GM23338 (cell line): ENCODE measurements at regions not wholly inside any gene's neighbourhood (a gene's known extent, or its start where the extent isn't known, plus 50 kb on each side); places are given as distances from the start of the nearest gene placed in this dataset.

Experiments used
- ATAC-seq: fragments of 200-7000 bp; cut with Tn5 transposase; 3 replicates; pipeline ENCODE4 v1.9.1; 2020
- DNase-seq: peaks from one replicate; pipeline ENCODE4 v3.0.0-alpha.2; 2015; ENCODE audit warnings: low spot score
- H2AFZ ChIP-seq: fragments of 200-600 bp; sonication (generic); 2 replicates; pipeline ENCODE4 v1.8.0; 2016; ENCODE audit warnings: antibody characterized with exemption, mild to moderate bottlenecking, moderate library complexity
- H3F3A ChIP-seq: fragments of 200-600 bp; sonication (generic); replicated peaks from 2 replicates; pipeline ENCODE4 v1.8.0; 2017; ENCODE audit warnings: antibody characterized with exemption, mixed run types, low read depth
- H3K27ac ChIP-seq: fragments of 200-600 bp; sonication (generic); 2 replicates; pipeline ENCODE4 v1.6.1; 2016; ENCODE audit warnings: low read depth
- H3K27me3 ChIP-seq: fragments of 200-600 bp; sonication (generic); 2 replicates; pipeline ENCODE4 v1.8.0; 2016; ENCODE audit warnings: mild to moderate bottlenecking, mixed run types, moderate library complexity; ENCODE audit not compliant: insufficient read depth
- H3K36me3 ChIP-seq: fragments of 200-600 bp; sonication (generic); 2 replicates; pipeline ENCODE4 v1.8.0; 2016; ENCODE audit warnings: mild to moderate bottlenecking; ENCODE audit not compliant: insufficient read depth
- H3K4me1 ChIP-seq: fragments of 200-600 bp; sonication (generic); 2 replicates; pipeline ENCODE4 v1.8.0; 2016; ENCODE audit warnings: mild to moderate bottlenecking, moderate library complexity; ENCODE audit not compliant: insufficient read depth
- H3K4me2 ChIP-seq: fragments of 200-600 bp; sonication (generic); 2 replicates; pipeline ENCODE4 v1.7.1; 2017; ENCODE audit warnings: mixed run types
- H3K4me3 ChIP-seq: fragments of 200-600 bp; sonication (generic); 2 replicates; pipeline ENCODE4 v1.6.1; 2016; ENCODE audit warnings: mixed run types
- H3K79me2 ChIP-seq: fragments of 200-600 bp; sonication (generic); replicated peaks from 2 replicates; pipeline ENCODE4 v1.8.0; 2017; ENCODE audit warnings: mild to moderate bottlenecking; ENCODE audit not compliant: insufficient read depth
- H3K9me2 ChIP-seq: fragments of 200-600 bp; sonication (generic); 2 replicates; pipeline ENCODE4 v1.8.0; 2017; ENCODE audit not compliant: insufficient read depth
- H4K20me1 ChIP-seq: fragments of 200-600 bp; sonication (generic); replicated peaks from 2 replicates; pipeline ENCODE4 v1.8.0; 2017; ENCODE audit warnings: mild to moderate bottlenecking; ENCODE audit not compliant: insufficient read depth
- H3K27ac Mint-ChIP-seq: 2 replicates; pipeline ENCODE4 v1.8.0; 2020; ENCODE audit warnings: inconsistent platforms, mild to moderate bottlenecking, moderate library complexity, mixed read lengths
- H3K27me3 Mint-ChIP-seq: 3 replicates; pipeline ENCODE4 v1.8.0; 2022; ENCODE audit warnings: low read depth, mild to moderate bottlenecking, moderate library complexity, mixed read lengths, inconsistent platforms; ENCODE audit not compliant: insufficient read depth, poor library complexity
- H3K36me3 Mint-ChIP-seq: 3 replicates; pipeline ENCODE4 v1.8.0; 2021; ENCODE audit warnings: low read depth, mild to moderate bottlenecking, inconsistent platforms, moderate library complexity, mixed read lengths
- H3K4me1 Mint-ChIP-seq: 3 replicates; pipeline ENCODE4 v1.8.0; 2020; ENCODE audit warnings: mild to moderate bottlenecking, inconsistent platforms, mixed read lengths
- H3K4me3 Mint-ChIP-seq: 3 replicates; pipeline ENCODE4 v1.8.0; 2021; ENCODE audit warnings: moderate library complexity, mild to moderate bottlenecking, inconsistent platforms, mixed read lengths
- H3K9me3 Mint-ChIP-seq: 3 replicates; pipeline ENCODE4 v1.8.0; 2020; ENCODE audit warnings: moderate library complexity, mild to moderate bottlenecking, inconsistent platforms, mixed read lengths
- EZH2phosphoT487 ChIP-seq: fragments of 200-600 bp; sonication (generic); IDR thresholded peaks from one replicate; pipeline ENCODE4 v1.8.1; 2018; ENCODE audit warnings: antibody characterized with exemption; ENCODE audit not compliant: unreplicated experiment
- STAT1 ChIP-seq: IDR thresholded peaks from one replicate; pipeline ENCODE4 v1.6.1; 2016; ENCODE audit warnings: antibody characterized with exemption; ENCODE audit not compliant: unreplicated experiment
- TF ChIP-seq, protein P1 (sequence below), 2 experiments: fragments of 200-600 bp in 1 of 2; sonication (generic) in 1 of 2; conservative IDR thresholded peaks; 2 replicates each; pipeline versions ENCODE4 v1.5.1 to v1.6.1; 2016 to 2017; ENCODE audit warnings: antibody characterized with exemption in 2 of 2, low read depth in 2 of 2, mild to moderate bottlenecking in 2 of 2, moderate library complexity in 1 of 2
- TF ChIP-seq, protein P2 (sequence below): IDR thresholded peaks from one replicate; pipeline ENCODE4 v1.6.1; 2018; ENCODE audit warnings: antibody characterized with exemption; ENCODE audit not compliant: unreplicated experiment

DNA sequence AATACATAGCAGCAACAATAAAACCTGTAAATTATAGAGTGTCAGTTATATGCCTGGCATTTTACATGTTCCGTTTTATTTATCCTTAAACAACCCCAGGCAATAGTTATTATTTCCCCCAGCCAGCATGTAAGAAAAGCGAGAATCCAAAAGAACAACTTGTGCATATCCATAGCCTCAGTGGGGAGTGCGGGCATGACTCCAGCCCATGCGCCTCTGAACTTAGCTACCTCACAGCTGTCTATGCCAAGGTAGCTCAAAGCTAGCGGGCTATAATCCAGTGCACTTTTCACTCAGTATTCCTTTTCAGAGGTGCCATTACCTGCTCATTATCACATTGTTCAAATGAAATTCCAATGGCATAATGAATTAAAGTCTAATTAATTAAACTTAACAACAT, 257.3 kb upstream of the EDNRA start:
- H4K20me1 ChIP-seq = no peaks in the 10 kb centered on the region
- no peaks in the 10 kb centered on the region for H3K36me3 ChIP-seq
- no peaks in the 10 kb centered on the region for H3F3A ChIP-seq
- H3K9me2 ChIP-seq = no peaks in the 10 kb centered on the region
- no peak overlapping the region for H3K27ac ChIP-seq
- no peaks in the 10 kb centered on the region for H3K27me3 ChIP-seq
- H3K79me2 ChIP-seq = no peaks in the 10 kb centered on the region
- DNase-seq = no peak
- H3K4me2 ChIP-seq = no peak overlapping the region
- H3K4me3 ChIP-seq = no peak overlapping the region
- Mint-ChIP-seq H3K4me1 (no peaks in the 10 kb centered on the region), H3K9me3 (no peaks in the 10 kb centered on the region; the same call in 2 of the 3 replicates), H3K36me3 (no peaks in the 10 kb centered on the region), H3K27me3 (no peaks in the 10 kb centered on the region), H3K27ac (peak overlapping the region; percentile 65; the same call in 1 of the 2 replicates), H3K4me3 (no peak overlapping the region)
- no peaks in the 10 kb centered on the region for H3K4me1 ChIP-seq
- TF ChIP-seq, protein P1, sequence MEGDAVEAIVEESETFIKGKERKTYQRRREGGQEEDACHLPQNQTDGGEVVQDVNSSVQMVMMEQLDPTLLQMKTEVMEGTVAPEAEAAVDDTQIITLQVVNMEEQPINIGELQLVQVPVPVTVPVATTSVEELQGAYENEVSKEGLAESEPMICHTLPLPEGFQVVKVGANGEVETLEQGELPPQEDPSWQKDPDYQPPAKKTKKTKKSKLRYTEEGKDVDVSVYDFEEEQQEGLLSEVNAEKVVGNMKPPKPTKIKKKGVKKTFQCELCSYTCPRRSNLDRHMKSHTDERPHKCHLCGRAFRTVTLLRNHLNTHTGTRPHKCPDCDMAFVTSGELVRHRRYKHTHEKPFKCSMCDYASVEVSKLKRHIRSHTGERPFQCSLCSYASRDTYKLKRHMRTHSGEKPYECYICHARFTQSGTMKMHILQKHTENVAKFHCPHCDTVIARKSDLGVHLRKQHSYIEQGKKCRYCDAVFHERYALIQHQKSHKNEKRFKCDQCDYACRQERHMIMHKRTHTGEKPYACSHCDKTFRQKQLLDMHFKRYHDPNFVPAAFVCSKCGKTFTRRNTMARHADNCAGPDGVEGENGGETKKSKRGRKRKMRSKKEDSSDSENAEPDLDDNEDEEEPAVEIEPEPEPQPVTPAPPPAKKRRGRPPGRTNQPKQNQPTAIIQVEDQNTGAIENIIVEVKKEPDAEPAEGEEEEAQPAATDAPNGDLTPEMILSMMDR (conservative IDR thresholded peaks at IDR 0.05; ENCODE audit: low read depth in 2 of 2) = no peak
- TF ChIP-seq EZH2phosphoT487 = no peak
- no peak overlapping the region for H2AFZ ChIP-seq
- ATAC-seq = no peak

DNA sequence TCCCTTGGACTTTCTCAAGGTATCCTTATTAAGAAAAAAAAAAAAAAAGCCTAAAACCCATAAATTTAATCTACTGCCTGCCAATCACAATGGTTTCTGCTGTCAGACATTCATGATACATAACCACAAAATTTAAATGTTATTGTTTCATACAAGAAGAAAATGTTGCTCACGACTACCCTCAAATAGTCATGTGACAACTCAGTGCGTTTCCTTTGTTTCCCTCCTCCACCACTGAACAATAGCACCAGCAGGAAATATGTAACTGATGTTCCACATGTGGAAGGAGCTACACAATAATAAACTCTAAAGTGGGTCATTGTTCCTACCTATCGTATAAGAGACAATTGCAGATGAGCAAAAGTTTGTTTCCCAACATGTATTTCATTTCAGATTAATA, 244.1 kb upstream of the EDNRA start:
- ATAC-seq = no peak
- no peaks in the 10 kb centered on the region for H3K36me3 Mint-ChIP-seq
- Histone ChIP-seq H3K27ac (no peak overlapping the region), H3K36me3 (no peaks in the 10 kb centered on the region), H3K4me2 (no peak overlapping the region), H3F3A (no peaks in the 10 kb centered on the region), H3K79me2 (no peaks in the 10 kb centered on the region), H4K20me1 (no peaks in the 10 kb centered on the region; the same call in 1 of the 2 replicates), H3K4me3 (no peak overlapping the region), H3K27me3 (no peaks in the 10 kb centered on the region), H3K9me2 (no peaks in the 10 kb centered on the region), H3K4me1 (no peaks in the 10 kb centered on the region), H2AFZ (no peak overlapping the region)
- H3K4me3 Mint-ChIP-seq = no peak overlapping the region
- no peaks in the 10 kb centered on the region for H3K27me3 Mint-ChIP-seq
- TF ChIP-seq, protein P2, sequence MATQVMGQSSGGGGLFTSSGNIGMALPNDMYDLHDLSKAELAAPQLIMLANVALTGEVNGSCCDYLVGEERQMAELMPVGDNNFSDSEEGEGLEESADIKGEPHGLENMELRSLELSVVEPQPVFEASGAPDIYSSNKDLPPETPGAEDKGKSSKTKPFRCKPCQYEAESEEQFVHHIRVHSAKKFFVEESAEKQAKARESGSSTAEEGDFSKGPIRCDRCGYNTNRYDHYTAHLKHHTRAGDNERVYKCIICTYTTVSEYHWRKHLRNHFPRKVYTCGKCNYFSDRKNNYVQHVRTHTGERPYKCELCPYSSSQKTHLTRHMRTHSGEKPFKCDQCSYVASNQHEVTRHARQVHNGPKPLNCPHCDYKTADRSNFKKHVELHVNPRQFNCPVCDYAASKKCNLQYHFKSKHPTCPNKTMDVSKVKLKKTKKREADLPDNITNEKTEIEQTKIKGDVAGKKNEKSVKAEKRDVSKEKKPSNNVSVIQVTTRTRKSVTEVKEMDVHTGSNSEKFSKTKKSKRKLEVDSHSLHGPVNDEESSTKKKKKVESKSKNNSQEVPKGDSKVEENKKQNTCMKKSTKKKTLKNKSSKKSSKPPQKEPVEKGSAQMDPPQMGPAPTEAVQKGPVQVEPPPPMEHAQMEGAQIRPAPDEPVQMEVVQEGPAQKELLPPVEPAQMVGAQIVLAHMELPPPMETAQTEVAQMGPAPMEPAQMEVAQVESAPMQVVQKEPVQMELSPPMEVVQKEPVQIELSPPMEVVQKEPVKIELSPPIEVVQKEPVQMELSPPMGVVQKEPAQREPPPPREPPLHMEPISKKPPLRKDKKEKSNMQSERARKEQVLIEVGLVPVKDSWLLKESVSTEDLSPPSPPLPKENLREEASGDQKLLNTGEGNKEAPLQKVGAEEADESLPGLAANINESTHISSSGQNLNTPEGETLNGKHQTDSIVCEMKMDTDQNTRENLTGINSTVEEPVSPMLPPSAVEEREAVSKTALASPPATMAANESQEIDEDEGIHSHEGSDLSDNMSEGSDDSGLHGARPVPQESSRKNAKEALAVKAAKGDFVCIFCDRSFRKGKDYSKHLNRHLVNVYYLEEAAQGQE = no peak
- TF ChIP-seq, protein P1 (conservative IDR thresholded peaks at IDR 0.05; ENCODE audit: low read depth in 2 of 2) = no peak
- TF ChIP-seq STAT1 = no peak
- no peak for DNase-seq
- peaks cover 2% of the 10 kb centered on the region; the same call in 1 of the 3 replicates for H3K4me1 Mint-ChIP-seq
- H3K27ac Mint-ChIP-seq = no peak overlapping the region
- H3K9me3 Mint-ChIP-seq = no peaks in the 10 kb centered on the region
